ENCODE measurements at regions not wholly inside any gene's neighbourhood (a gene's known extent, or its start where the extent isn't known, plus 50 kb on each side); places are given as distances from the start of the nearest gene placed in this dataset.

DNA sequence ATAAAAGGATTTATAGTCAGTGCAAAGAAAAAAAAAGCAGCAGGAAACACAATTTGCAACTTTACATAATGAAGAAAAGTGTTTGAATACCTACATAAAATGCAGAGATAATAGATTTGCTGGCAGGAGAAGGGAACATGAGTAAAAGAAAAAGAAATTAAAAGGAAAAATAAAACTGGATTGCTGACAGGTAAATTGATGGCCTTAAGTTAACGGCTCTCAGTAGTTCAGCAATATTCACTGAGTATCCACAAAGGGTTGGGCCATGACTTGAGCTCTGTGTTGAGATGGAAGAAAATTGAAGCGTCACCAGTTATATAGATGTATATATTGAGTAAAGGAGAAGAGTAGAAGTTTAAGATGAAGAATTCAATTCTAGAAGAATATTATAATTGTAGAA lies 330.1 kb upstream of the VCX start:
- H3K4me3 ChIP-seq: no peak overlapping the region
- H3K27me3 ChIP-seq: no peaks in the 10 kb centered on the region
- no peaks in the 10 kb centered on the region for H3K36me3 ChIP-seq
- in situ Hi-C loops (cut with MboI; ENCODE audit: low pct_ligation_motif_present in 1 of 4, low pct_unique_long_range_greater_than_20kb in 1 of 4, low sequenced_read_pairs in 3 of 4): no loop called here
- no peaks in the 10 kb centered on the region for H3K9me3 ChIP-seq
- H3K4me1 ChIP-seq: no peaks in the 10 kb centered on the region
- H3K27ac ChIP-seq: no peak overlapping the region
- no peak for DNase-seq
- intact Hi-C loops (cut with DNase I; ENCODE audit: low total_unique reads): no loop called here
- WGBS, 2 donors (ENCODE audit: low coverage in 1 of 2): 71 to 83% methylated on average over 1 to 2 of the region's 2 CpGs
- TF ChIP-seq POLR2A (IDR thresholded peaks at IDR 0.05) (no peak), EP300 (IDR thresholded peaks at IDR 0.05; ENCODE audit: low read depth) (no peak), POLR2AphosphoS5 (IDR thresholded peaks at IDR 0.05) (no peak)
- TF ChIP-seq, protein P1, sequence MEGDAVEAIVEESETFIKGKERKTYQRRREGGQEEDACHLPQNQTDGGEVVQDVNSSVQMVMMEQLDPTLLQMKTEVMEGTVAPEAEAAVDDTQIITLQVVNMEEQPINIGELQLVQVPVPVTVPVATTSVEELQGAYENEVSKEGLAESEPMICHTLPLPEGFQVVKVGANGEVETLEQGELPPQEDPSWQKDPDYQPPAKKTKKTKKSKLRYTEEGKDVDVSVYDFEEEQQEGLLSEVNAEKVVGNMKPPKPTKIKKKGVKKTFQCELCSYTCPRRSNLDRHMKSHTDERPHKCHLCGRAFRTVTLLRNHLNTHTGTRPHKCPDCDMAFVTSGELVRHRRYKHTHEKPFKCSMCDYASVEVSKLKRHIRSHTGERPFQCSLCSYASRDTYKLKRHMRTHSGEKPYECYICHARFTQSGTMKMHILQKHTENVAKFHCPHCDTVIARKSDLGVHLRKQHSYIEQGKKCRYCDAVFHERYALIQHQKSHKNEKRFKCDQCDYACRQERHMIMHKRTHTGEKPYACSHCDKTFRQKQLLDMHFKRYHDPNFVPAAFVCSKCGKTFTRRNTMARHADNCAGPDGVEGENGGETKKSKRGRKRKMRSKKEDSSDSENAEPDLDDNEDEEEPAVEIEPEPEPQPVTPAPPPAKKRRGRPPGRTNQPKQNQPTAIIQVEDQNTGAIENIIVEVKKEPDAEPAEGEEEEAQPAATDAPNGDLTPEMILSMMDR (IDR thresholded peaks at IDR 0.05): no peak

DNA sequence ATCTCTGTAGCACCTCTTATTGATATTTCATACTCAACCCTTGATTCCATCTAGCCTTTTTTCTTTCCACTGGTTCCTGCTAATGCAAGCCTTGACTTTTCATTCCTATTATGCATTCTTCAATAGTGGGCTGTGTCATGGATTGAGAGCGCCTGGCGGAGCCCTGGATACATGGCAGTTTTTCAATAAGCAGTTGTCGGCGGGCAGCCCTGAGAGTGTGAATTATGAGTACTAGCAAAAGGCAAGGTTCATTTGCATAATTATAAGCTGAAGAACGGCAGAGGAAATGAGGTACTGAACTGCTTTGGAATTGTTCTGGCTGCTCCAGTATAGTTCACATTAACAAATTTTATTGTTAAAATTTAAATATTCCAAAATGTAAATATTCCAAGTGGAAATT lies 339.7 kb upstream of the VCX start:
- in situ Hi-C loops (cut with MboI; ENCODE audit: low pct_ligation_motif_present in 1 of 4, low pct_unique_long_range_greater_than_20kb in 1 of 4, low sequenced_read_pairs in 3 of 4) (no loop called here), intact Hi-C loops (cut with DNase I; ENCODE audit: low total_unique reads) (no loop called here)
- Histone ChIP-seq H3K4me3 (no peak overlapping the region), H3K4me1 (no peaks in the 10 kb centered on the region), H3K27ac (no peak overlapping the region), H3K9me3 (no peaks in the 10 kb centered on the region), H3K36me3 (no peaks in the 10 kb centered on the region), H3K27me3 (no peaks in the 10 kb centered on the region)
- no peak for DNase-seq
- 82 to 100% methylated on average over 2 to 5 of the region's 5 CpGs for WGBS, 2 donors (ENCODE audit: low coverage in 1 of 2)
- TF ChIP-seq POLR2A (IDR thresholded peaks at IDR 0.05) (no peak), POLR2AphosphoS5 (IDR thresholded peaks at IDR 0.05) (no peak), EP300 (IDR thresholded peaks at IDR 0.05; ENCODE audit: low read depth) (no peak)
- TF ChIP-seq, protein P1 (IDR thresholded peaks at IDR 0.05): no peak

DNA sequence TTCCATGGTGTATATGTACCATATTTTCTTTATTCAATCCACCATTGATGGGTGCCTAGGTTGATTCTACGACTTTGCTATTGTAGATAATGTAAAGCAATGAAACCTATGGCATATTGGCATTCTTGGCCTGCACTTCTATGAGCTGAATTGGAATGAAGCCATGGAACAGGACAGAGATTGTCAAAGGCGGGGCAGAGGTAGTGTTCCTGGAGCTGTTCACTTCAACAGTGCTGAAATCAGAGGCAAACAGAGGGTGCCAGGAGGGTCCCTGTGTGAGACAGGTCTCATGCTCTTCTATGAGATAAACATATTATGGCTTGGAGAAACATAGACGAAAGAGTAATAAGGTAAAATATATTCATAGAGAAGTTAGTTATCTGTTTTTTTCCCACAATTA lies 342.6 kb upstream of the VCX start:
- TF ChIP-seq POLR2A (IDR thresholded peaks at IDR 0.05) (no peak), POLR2AphosphoS5 (IDR thresholded peaks at IDR 0.05) (no peak), EP300 (IDR thresholded peaks at IDR 0.05; ENCODE audit: low read depth) (no peak)
- TF ChIP-seq, protein P1 (IDR thresholded peaks at IDR 0.05): no peak
- Histone ChIP-seq H3K27ac (no peak overlapping the region), H3K36me3 (no peaks in the 10 kb centered on the region), H3K4me3 (no peak overlapping the region), H3K4me1 (no peaks in the 10 kb centered on the region), H3K27me3 (no peaks in the 10 kb centered on the region), H3K9me3 (no peaks in the 10 kb centered on the region)
- 68% methylated on average over 3 of the region's 3 CpGs; no CpG with 5 or more reads in 1 of the 2 donors for WGBS, 2 donors (ENCODE audit: low coverage in 1 of 2)
- in situ Hi-C loops (cut with MboI; ENCODE audit: low pct_ligation_motif_present in 1 of 4, low pct_unique_long_range_greater_than_20kb in 1 of 4, low sequenced_read_pairs in 3 of 4): no loop called here
- intact Hi-C loops (cut with DNase I; ENCODE audit: low total_unique reads): no loop called here
- no peak for DNase-seq

DNA sequence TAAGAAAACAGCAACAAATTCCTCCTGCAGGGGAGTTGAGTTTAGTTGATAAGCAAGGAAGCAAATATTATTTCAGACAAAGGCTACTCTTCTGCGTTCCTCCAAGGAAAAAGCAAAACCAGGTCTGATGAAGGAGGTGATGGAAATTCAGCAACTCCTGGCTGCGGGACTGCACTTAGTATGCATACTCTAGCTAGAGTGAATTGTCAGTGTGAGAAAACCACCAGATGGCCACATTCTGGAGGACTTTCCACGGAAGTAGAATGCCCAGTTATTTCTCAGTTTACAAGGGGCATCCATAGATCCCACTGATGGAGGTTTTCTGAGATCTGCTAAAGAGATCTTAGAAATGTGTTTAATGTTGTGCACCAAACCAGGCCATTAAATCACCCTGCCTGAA lies 338.6 kb upstream of the PUDP start:
- Histone ChIP-seq H3K4me3 (no peak overlapping the region), H3K36me3 (no peaks in the 10 kb centered on the region), H3K4me1 (no peaks in the 10 kb centered on the region), H3K27me3 (no peaks in the 10 kb centered on the region), H3K27ac (no peak overlapping the region), H3K9me3 (no peaks in the 10 kb centered on the region)
- intact Hi-C loops (cut with DNase I; ENCODE audit: low total_unique reads) (no loop called here), in situ Hi-C loops (cut with MboI; ENCODE audit: low pct_ligation_motif_present in 1 of 4, low pct_unique_long_range_greater_than_20kb in 1 of 4, low sequenced_read_pairs in 3 of 4) (no loop called here)
- TF ChIP-seq POLR2A (IDR thresholded peaks at IDR 0.05) (no peak), EP300 (IDR thresholded peaks at IDR 0.05; ENCODE audit: low read depth) (no peak)
- DNase-seq: no peak
- 69 to 70% methylated on average over 2 to 3 of the region's 3 CpGs for WGBS, 2 donors (ENCODE audit: low coverage in 1 of 2)

DNA sequence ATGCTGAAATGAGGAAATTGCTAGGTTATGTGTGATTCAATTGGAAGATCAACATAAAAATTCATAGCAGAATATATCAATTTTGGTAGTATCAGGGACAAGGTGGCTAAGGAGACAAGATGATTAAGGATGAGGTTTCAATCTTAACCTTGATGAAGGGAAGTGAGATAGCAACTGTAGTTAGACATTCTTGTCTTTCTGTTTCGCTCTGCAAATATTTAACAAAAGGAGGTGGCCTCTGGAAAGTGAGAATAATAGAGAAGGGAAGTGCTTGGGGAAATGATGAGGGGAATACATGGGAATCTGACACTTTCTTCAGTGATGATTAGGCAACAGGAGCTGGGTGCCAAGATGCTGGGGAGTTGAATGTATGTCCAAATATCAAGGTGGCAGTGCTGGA lies 337.1 kb upstream of the PUDP start:
- no peak overlapping the region for H3K27ac ChIP-seq
- H3K36me3 ChIP-seq: no peaks in the 10 kb centered on the region
- WGBS, 2 donors (ENCODE audit: low coverage in 1 of 2): 67% methylated on average over 1 of the region's 1 CpG
- in situ Hi-C loops (cut with MboI; ENCODE audit: low pct_ligation_motif_present in 1 of 4, low pct_unique_long_range_greater_than_20kb in 1 of 4, low sequenced_read_pairs in 3 of 4): no loop called here
- H3K27me3 ChIP-seq: no peaks in the 10 kb centered on the region
- TF ChIP-seq, protein P1 (IDR thresholded peaks at IDR 0.05): no peak
- TF ChIP-seq POLR2AphosphoS5 (IDR thresholded peaks at IDR 0.05) (no peak), POLR2A (IDR thresholded peaks at IDR 0.05) (no peak), EP300 (IDR thresholded peaks at IDR 0.05; ENCODE audit: low read depth) (no peak)
- H3K4me3 ChIP-seq: no peak overlapping the region
- intact Hi-C loops (cut with DNase I; ENCODE audit: low total_unique reads): no loop called here
- no peaks in the 10 kb centered on the region for H3K4me1 ChIP-seq
- DNase-seq: no peak
- H3K9me3 ChIP-seq: no peaks in the 10 kb centered on the region
